ENCODE measurements at regions not wholly inside any gene's neighbourhood (a gene's known extent, or its start where the extent isn't known, plus 50 kb on each side); places are given as distances from the start of the nearest gene placed in this dataset.

DNA sequence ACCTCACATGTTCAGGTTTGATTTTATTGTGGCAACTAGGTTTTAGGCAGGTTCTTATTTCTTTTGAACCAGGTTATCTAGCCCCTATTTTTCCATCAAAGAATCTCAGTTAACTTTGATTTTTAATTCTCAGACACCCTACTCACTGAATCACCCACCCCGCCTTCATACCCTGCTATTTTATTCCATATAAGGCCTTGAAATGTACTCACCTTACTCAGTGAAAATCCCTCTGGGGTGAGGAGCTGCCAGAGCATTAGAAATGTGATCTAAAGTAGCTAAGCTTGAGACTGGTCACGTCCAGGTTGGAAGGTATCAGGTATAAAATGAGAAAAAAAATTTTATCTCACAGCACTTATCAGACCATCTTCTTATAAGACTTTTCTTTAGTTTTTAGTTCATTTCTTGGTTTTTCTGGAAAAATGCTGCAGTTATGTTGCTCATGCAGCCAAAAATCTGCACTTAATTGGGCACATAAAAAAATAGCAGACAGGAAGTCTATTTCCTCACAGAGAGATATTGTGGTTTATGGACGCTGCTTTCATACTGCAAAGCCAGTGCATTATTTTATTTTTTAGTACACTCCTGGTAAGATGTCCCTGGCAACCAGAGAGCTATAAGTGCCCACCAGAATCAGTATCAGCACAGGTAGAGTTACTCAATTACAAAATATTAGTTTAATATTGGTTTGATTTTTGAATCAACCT is 101.5 kb upstream of the CCDC91 start:
- TF ChIP-seq, protein P1, sequence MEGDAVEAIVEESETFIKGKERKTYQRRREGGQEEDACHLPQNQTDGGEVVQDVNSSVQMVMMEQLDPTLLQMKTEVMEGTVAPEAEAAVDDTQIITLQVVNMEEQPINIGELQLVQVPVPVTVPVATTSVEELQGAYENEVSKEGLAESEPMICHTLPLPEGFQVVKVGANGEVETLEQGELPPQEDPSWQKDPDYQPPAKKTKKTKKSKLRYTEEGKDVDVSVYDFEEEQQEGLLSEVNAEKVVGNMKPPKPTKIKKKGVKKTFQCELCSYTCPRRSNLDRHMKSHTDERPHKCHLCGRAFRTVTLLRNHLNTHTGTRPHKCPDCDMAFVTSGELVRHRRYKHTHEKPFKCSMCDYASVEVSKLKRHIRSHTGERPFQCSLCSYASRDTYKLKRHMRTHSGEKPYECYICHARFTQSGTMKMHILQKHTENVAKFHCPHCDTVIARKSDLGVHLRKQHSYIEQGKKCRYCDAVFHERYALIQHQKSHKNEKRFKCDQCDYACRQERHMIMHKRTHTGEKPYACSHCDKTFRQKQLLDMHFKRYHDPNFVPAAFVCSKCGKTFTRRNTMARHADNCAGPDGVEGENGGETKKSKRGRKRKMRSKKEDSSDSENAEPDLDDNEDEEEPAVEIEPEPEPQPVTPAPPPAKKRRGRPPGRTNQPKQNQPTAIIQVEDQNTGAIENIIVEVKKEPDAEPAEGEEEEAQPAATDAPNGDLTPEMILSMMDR (IDR thresholded peaks at IDR 0.05), result no peak
- TF ChIP-seq POLR2AphosphoS5 (IDR thresholded peaks at IDR 0.05), result no peak
- no peak for TF ChIP-seq POLR2A (IDR thresholded peaks at IDR 0.05)
- Histone ChIP-seq H3K27ac (no peak overlapping the region), H3K4me1 (no peaks in the 10 kb centered on the region), H3K36me3 (no peaks in the 10 kb centered on the region), H3K27me3 (no peaks in the 10 kb centered on the region), H3K9me3 (no peaks in the 10 kb centered on the region), H3K4me3 (no peak overlapping the region)
- DNase-seq (ENCODE audit: low spot score in 2 of 2), result no peak
- intact Hi-C loops (cut with DNase I; ENCODE audit: low total_unique reads), result no loop called here

DNA sequence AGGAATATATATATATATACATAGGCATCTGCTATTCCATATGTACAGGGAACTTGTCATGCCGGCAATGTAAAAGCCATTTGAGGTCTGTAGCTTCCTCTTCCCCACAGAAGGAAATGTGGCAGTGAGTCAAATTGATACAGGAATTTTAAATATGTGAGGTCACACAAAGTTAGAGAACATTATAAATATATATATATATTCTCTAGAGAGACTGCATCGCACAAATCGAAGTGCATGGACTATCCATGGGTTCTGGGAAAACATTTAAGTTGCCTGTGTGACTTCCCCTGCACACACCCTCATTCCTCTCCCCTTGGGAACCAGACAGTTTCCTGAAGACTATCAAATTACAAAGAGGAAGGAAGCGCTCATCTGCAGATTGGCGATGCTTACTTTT is 100.9 kb upstream of the CCDC91 start:
- H3K27me3 ChIP-seq, result no peaks in the 10 kb centered on the region
- DNase-seq (ENCODE audit: low spot score in 2 of 2), result no peak
- no peak overlapping the region for H3K4me3 ChIP-seq
- H3K36me3 ChIP-seq, result no peaks in the 10 kb centered on the region
- no peak overlapping the region for H3K27ac ChIP-seq
- intact Hi-C loops (cut with DNase I; ENCODE audit: low total_unique reads), result no loop called here
- no peaks in the 10 kb centered on the region for H3K4me1 ChIP-seq
- TF ChIP-seq, protein P1 (IDR thresholded peaks at IDR 0.05), result no peak
- TF ChIP-seq POLR2AphosphoS5 (IDR thresholded peaks at IDR 0.05) (no peak), POLR2A (IDR thresholded peaks at IDR 0.05) (no peak)
- no peaks in the 10 kb centered on the region for H3K9me3 ChIP-seq

- H3K4me3 ChIP-seq, result no peak overlapping the region
- H3K9me3 ChIP-seq, result no peaks in the 10 kb centered on the region
- H3K27ac ChIP-seq, result no peak overlapping the region
- DNase-seq (ENCODE audit: low spot score in 2 of 2), result no peak
- intact Hi-C loops (cut with DNase I; ENCODE audit: low total_unique reads), result no loop called here
- TF ChIP-seq, protein P1 (IDR thresholded peaks at IDR 0.05), result no peak
- no peak for TF ChIP-seq POLR2A (IDR thresholded peaks at IDR 0.05)
- TF ChIP-seq POLR2AphosphoS5 (IDR thresholded peaks at IDR 0.05), result no peak
- H3K36me3 ChIP-seq, result no peaks in the 10 kb centered on the region
- H3K27me3 ChIP-seq, result no peaks in the 10 kb centered on the region
- H3K4me1 ChIP-seq, result no peaks in the 10 kb centered on the region
Observed at GRCh38 chr12:28090835-28091234, 99.4 kb upstream of the CCDC91 start.

GRCh38 chr12:28092396-28092795 is 97.9 kb upstream of the CCDC91 start:
- TF ChIP-seq POLR2AphosphoS5 (IDR thresholded peaks at IDR 0.05), result no peak
- TF ChIP-seq, protein P1 (IDR thresholded peaks at IDR 0.05), result no peak
- no peak for TF ChIP-seq POLR2A (IDR thresholded peaks at IDR 0.05)
- Histone ChIP-seq H3K27me3 (no peaks in the 10 kb centered on the region), H3K36me3 (no peaks in the 10 kb centered on the region)

DNA sequence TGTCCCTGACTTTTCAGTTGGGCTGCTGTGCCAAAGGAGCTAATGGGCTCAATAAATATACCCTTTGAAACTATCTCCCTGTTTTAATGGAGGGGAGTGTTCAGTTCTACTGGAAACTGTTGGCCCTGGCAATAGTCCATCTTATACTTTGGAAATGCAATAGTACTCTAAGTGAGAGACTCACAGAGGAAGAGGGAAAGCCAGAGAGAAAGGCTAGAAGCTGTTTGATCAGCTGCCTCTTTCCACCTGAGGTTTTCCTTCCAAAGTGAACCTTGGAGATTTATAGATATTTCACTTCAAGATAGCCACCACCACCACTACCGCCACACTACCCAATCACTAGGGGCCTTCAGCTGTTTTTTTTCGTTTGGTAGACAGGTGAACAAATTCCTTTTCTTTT is 93.6 kb upstream of the CCDC91 start:
- Histone ChIP-seq H3K36me3 (no peaks in the 10 kb centered on the region), H3K4me3 (no peak overlapping the region), H3K27ac (no peak overlapping the region), H3K9me3 (no peaks in the 10 kb centered on the region), H3K27me3 (no peaks in the 10 kb centered on the region), H3K4me1 (no peaks in the 10 kb centered on the region)
- no peak for DNase-seq (ENCODE audit: low spot score in 2 of 2)
- intact Hi-C loops (cut with DNase I; ENCODE audit: low total_unique reads), result no loop called here
- TF ChIP-seq, protein P1 (IDR thresholded peaks at IDR 0.05), result no peak
- TF ChIP-seq POLR2AphosphoS5 (IDR thresholded peaks at IDR 0.05) (no peak), POLR2A (IDR thresholded peaks at IDR 0.05) (no peak)

More at GRCh38 chr12:28092396-28092795, 97.9 kb upstream of the CCDC91 start:
- Histone ChIP-seq H3K9me3 (no peaks in the 10 kb centered on the region), H3K27ac (no peak overlapping the region), H3K4me1 (no peaks in the 10 kb centered on the region), H3K4me3 (no peak overlapping the region)
- intact Hi-C loops (cut with DNase I; ENCODE audit: low total_unique reads), result no loop called here
- no peak for DNase-seq (ENCODE audit: low spot score in 2 of 2)
